Neural progenitor cell (in vitro differentiated cells): ENCODE measurements at regions not wholly inside any gene's neighbourhood (a gene's known extent, or its start where the extent isn't known, plus 50 kb on each side); places are given as distances from the start of the nearest gene placed in this dataset.

Experiments used
- DNase-seq: peaks from one replicate; pipeline ENCODE4 v3.0.0-alpha.2; 2016; ENCODE audit warnings: low spot score
- H2AFZ ChIP-seq: fragments of 200-600 bp; sonication (generic); replicated peaks from 2 replicates; pipeline ENCODE4 v1.6.1; 2016; ENCODE audit warnings: antibody characterized with exemption
- H3F3A ChIP-seq: fragments of 200-600 bp; sonication (generic); 2 replicates; pipeline ENCODE4 v1.6.1; 2016; ENCODE audit warnings: antibody characterized with exemption, low read depth
- H3K27ac ChIP-seq: fragments of 200-600 bp; sonication (generic); 2 replicates; pipeline ENCODE4 v1.5.1; 2016; ENCODE audit warnings: mild to moderate bottlenecking
- H3K27me3 ChIP-seq: fragments of 200-600 bp; sonication (generic); 2 replicates; pipeline ENCODE4 v1.6.1; 2016; ENCODE audit warnings: mild to moderate bottlenecking, moderate library complexity
- H3K36me3 ChIP-seq: fragments of 200-600 bp; sonication (generic); 2 replicates; pipeline ENCODE4 v1.5.1; 2016
- H3K4me1 ChIP-seq: fragments of 200-600 bp; sonication (generic); 2 replicates; pipeline ENCODE4 v1.6.1; 2016; ENCODE audit warnings: mixed run types
- H3K4me2 ChIP-seq: fragments of 200-600 bp; sonication (generic); 2 replicates; pipeline ENCODE4 v1.6.1; 2016
- H3K4me3 ChIP-seq: fragments of 200-600 bp; sonication (generic); 2 replicates; pipeline ENCODE4 v1.5.1; 2016
- H3K79me2 ChIP-seq: fragments of 200-600 bp; sonication (generic); 2 replicates; pipeline ENCODE4 v1.6.1; 2016; ENCODE audit warnings: low read depth
- H3K9ac ChIP-seq: fragments of 200-600 bp; sonication (generic); 2 replicates; pipeline ENCODE4 v1.6.1; 2016
- H3K9me3 ChIP-seq: fragments of 200-600 bp; sonication (generic); 2 replicates; pipeline ENCODE4 v1.5.1; 2016; ENCODE audit warnings: low read depth
- H4K20me1 ChIP-seq: fragments of 200-600 bp; sonication (generic); 2 replicates; pipeline ENCODE4 v1.6.1; 2016; ENCODE audit warnings: low read depth
- H3K27ac Mint-ChIP-seq: 3 replicates; pipeline ENCODE4 v1.8.0; 2021; ENCODE audit warnings: mixed read lengths
- H3K27me3 Mint-ChIP-seq: 2 replicates; pipeline ENCODE4 v1.8.0; 2022; ENCODE audit warnings: low read depth, mild to moderate bottlenecking, inconsistent platforms, moderate library complexity, mixed read lengths; ENCODE audit not compliant: insufficient read depth
- H3K36me3 Mint-ChIP-seq: 3 replicates; pipeline ENCODE4 v1.8.0; 2021; ENCODE audit warnings: mixed read lengths
- H3K4me1 Mint-ChIP-seq: 3 replicates; pipeline ENCODE4 v1.8.0; 2021; ENCODE audit warnings: mixed read lengths
- H3K4me3 Mint-ChIP-seq: 3 replicates; pipeline ENCODE4 v1.8.0; 2021; ENCODE audit warnings: mild to moderate bottlenecking, moderate library complexity, mixed read lengths
- H3K9me3 Mint-ChIP-seq: 3 replicates; pipeline ENCODE4 v1.8.0; 2020; ENCODE audit warnings: mixed read lengths
- CTCF ChIP-seq: fragments of 200-600 bp; sonication (generic); IDR thresholded peaks from 2 replicates; pipeline ENCODE4 v1.5.1; 2017; ENCODE audit warnings: antibody characterized with exemption, mild to moderate bottlenecking
- EZH2 ChIP-seq: fragments of 200-600 bp; sonication (generic); IDR thresholded peaks from 2 replicates; pipeline ENCODE4 v1.6.1; 2017; ENCODE audit warnings: antibody characterized with exemption, mild to moderate bottlenecking, moderate library complexity
- EZH2phosphoT487 ChIP-seq: fragments of 200-600 bp; sonication (generic); IDR thresholded peaks from 2 replicates; pipeline ENCODE4 v1.6.1; 2017; ENCODE audit warnings: antibody characterized with exemption

- H3K9me3 ChIP-seq: no peaks in the 10 kb centered on the region
- H3K27ac ChIP-seq: no peak overlapping the region
These were observed 69.1 kb downstream of the FOXA2 start for GRCh38 chr20:22515264-22515663.

GRCh38 chr20:22513574-22513973 is 70.8 kb downstream of the FOXA2 start:
- Histone ChIP-seq H2AFZ (peak overlapping the region; percentile 92), H3K27me3 (no peaks in the 10 kb centered on the region), H3K4me2 (no peak overlapping the region), H3F3A (peaks cover 11% of the 10 kb centered on the region), H3K4me1 (peaks cover 22% of the 10 kb centered on the region), H3K4me3 (no peak overlapping the region), H3K9ac (no peak overlapping the region), H3K36me3 (no peaks in the 10 kb centered on the region), H3K27ac (no peak overlapping the region), H3K9me3 (no peaks in the 10 kb centered on the region), H3K79me2 (no peaks in the 10 kb centered on the region), H4K20me1 (no peaks in the 10 kb centered on the region)
- DNase-seq: no peak
- Mint-ChIP-seq H3K27me3 (peaks cover 10% of the 10 kb centered on the region), H3K36me3 (no peaks in the 10 kb centered on the region), H3K4me1 (no peaks in the 10 kb centered on the region), H3K9me3 (no peaks in the 10 kb centered on the region), H3K27ac (no peak overlapping the region), H3K4me3 (no peak overlapping the region)
- TF ChIP-seq CTCF: no peak

More at GRCh38 chr20:22515264-22515663, 69.1 kb downstream of the FOXA2 start:
- Histone ChIP-seq H3K4me3 (no peak overlapping the region), H2AFZ (no peak overlapping the region), H3K36me3 (no peaks in the 10 kb centered on the region), H4K20me1 (no peaks in the 10 kb centered on the region), H3K79me2 (no peaks in the 10 kb centered on the region), H3K27me3 (no peaks in the 10 kb centered on the region), H3F3A (peaks cover 11% of the 10 kb centered on the region), H3K4me1 (peaks cover 22% of the 10 kb centered on the region), H3K4me2 (no peak overlapping the region), H3K9ac (no peak overlapping the region)
- H3K4me3 Mint-ChIP-seq: no peak overlapping the region
- H3K36me3 Mint-ChIP-seq: no peaks in the 10 kb centered on the region
- no peaks in the 10 kb centered on the region for H3K4me1 Mint-ChIP-seq
- H3K9me3 Mint-ChIP-seq: no peaks in the 10 kb centered on the region
- H3K27ac Mint-ChIP-seq: no peak overlapping the region
- no peak for DNase-seq
- H3K27me3 Mint-ChIP-seq: peaks cover 8% of the 10 kb centered on the region
- TF ChIP-seq EZH2: no peak
- no peak for TF ChIP-seq CTCF
- TF ChIP-seq EZH2phosphoT487: no peak

- Mint-ChIP-seq H3K36me3 (no peaks in the 10 kb centered on the region), H3K27ac (no peak overlapping the region), H3K4me3 (no peak overlapping the region), H3K9me3 (no peaks in the 10 kb centered on the region), H3K27me3 (peaks cover 13% of the 10 kb centered on the region), H3K4me1 (no peaks in the 10 kb centered on the region)
- Histone ChIP-seq H3K27ac (no peak overlapping the region), H4K20me1 (no peaks in the 10 kb centered on the region), H3K4me2 (peak overlapping the region; percentile 59), H3K27me3 (no peaks in the 10 kb centered on the region), H3K36me3 (no peaks in the 10 kb centered on the region), H3F3A (peaks cover 11% of the 10 kb centered on the region), H3K79me2 (no peaks in the 10 kb centered on the region), H2AFZ (peak overlapping the region; percentile 92), H3K9ac (no peak overlapping the region), H3K4me3 (no peak overlapping the region), H3K4me1 (peaks cover 22% of the 10 kb centered on the region), H3K9me3 (no peaks in the 10 kb centered on the region)
- TF ChIP-seq EZH2: no peak
- no peak for TF ChIP-seq CTCF
- TF ChIP-seq EZH2phosphoT487: no peak
- DNase-seq: no peak
These were observed 71.4 kb downstream of the FOXA2 start for GRCh38 chr20:22512911-22513489.
